HG03108 (cell line): ENCODE measurements at regions not wholly inside any gene's neighbourhood (a gene's known extent, or its start where the extent isn't known, plus 50 kb on each side); places are given as distances from the start of the nearest gene placed in this dataset.

ENCODE experiments used
- ATAC-seq: cut with Tn5 transposase; IDR thresholded peaks from one replicate; pipeline ENCODE4 v1.9.1; 2021; ENCODE audit warnings: moderate library complexity; ENCODE audit not compliant: unreplicated experiment

DNA sequence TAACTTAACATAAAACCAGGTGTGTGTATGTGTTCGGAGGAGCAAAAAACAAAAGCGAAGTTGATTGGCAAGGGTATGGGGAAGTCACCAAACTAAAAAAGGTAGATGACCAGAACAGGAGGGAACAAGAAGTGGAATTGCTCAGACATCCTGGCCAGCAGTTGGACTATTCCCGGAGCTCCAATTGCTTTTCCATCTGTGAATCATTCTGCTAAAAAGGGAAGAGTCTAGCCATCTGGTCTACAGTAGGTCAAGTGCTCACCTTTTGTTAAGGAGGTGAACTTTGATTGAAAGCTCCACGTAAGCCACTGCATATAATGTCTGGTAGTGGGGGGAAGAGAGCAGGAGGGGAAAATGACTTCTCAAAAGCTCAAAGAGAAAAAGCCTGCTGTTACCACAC lies 50.0 kb upstream of the BET1 start:
- ATAC-seq: no peak

DNA sequence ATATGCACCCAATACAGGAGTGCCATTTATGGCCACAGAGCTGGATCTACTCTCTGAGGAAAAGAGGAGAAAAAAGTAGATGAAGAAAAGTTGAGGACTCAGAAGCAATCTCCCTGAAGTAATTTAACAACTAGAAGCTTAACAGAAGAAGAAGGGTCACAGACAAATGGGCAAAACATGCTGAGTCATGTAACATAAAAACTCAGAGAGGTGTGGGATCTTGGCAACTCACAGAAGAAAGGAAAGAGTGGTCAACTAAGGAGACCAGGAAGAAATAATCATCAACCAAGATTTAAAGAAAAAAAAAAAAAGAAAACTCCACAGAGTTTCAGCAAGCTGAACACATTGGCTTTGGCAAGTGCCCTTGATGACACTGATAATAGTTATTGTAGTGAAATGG lies 51.8 kb upstream of the BET1 start:
- ATAC-seq: no peak

DNA sequence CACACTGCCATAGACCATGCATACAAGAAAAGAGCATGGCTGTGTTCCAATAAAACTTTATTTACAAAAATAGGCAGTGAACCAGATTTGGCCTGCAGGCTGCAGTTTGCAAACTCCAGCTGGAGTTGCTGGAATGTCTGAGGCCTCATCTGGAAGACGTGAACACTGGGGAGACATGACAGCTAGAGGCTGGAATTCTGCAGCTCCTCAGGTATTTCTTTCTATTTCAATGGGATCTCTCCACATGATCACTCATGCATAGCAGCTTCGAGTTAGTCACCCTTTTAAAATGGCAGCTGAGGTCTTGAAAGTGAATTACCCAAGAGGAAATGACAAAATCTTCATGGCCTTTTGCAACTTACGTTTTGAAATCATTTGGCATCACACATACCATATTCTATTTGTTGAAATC lies 52.6 kb upstream of the BET1 start:
- no peak for ATAC-seq

DNA sequence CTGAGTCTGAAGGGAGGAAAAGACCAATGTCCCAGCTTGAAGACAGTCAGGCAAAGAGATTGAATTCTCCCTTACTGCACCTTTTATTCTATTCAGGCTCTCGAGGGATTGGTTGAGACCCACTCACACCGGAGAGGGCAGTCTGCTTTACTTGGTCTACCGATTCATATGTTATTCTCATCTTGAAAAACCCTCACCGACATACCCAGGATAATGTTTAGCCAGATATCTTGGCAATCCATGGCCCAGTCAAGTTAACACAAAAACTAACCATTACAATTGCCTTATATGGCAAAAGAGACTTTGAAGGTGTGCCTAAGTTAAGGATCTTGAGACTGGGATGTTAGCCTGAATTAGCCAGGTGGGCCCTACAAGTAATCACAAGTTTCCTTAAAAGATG lies 53.8 kb upstream of the BET1 start:
- no peak for ATAC-seq

DNA sequence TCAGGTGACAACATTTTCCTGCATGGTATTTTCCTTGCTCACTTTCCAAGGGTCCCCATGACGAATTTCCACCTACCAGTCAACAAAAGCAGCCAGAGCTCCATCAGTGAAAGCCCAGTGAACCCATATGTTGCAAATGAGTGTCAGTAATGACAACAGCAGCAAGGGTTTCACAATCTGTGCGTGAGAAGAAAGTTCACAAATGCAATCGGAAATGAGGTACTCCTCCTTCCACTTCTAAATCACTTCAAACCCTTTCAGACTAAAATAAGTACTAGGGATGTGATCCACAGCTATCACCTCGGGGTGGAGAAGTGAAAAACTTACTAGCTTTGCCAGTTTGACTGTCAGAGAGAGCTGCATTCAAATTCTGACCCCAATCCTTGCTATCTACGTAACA lies 55.6 kb upstream of the BET1 start:
- no peak for ATAC-seq

DNA sequence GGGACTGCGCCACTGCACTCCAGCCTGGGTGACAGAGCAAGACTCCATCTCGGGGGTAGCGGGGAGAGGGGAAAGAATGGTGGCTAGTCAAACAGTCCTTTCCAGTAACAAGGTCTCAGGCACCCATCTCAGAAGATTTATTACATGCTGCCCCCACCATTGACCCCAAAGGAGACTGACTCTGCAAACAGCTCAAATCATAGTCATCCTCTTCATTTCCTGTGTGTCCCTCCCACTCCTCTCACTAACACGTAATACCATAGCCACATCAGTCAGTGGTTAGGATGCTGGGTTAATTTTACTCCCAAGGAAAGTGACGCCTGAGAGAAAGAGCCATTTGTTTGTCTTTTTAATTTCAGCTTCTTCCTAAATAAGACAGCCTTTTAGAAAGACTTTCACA lies 56.6 kb upstream of the BET1 start:
- no peak for ATAC-seq

DNA sequence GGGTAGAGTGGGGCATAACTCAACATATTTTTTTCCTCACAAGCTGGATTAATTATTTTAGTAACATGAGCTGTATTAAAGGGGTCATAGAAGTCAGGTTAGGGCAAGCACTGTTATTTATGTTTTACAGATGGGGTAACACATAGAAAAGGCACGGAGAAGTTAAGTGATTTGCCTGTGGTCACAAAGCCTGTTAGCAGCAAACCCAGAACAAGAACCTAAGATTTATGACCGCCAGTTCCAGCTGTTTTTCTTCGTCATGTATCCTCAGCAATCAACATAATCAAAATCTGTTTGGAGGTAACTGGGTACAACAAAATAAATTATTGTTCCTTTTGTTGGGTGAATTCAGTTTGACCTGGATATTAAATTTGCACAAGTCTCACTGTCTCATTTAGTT lies 57.2 kb upstream of the BET1 start:
- ATAC-seq: no peak

DNA sequence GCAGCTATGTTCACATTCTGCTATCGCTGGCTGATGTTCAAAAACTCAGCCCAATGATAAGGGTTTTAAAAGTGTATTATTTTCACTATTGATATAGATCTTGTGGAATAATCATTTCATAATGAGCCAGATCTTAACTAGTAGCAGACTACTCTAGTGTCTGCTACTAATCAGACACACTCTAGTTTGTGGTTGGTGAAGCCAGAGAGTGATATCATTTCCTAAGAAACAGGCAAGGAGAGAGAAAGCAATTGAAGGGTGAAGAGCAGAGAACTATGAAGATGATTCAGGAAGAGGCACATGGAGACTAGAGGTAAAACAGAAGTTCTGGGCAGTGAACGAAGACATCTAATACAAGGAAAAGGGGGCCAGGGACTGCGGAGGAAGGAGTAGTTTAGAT lies 58.2 kb upstream of the BET1 start:
- ATAC-seq: no peak

DNA sequence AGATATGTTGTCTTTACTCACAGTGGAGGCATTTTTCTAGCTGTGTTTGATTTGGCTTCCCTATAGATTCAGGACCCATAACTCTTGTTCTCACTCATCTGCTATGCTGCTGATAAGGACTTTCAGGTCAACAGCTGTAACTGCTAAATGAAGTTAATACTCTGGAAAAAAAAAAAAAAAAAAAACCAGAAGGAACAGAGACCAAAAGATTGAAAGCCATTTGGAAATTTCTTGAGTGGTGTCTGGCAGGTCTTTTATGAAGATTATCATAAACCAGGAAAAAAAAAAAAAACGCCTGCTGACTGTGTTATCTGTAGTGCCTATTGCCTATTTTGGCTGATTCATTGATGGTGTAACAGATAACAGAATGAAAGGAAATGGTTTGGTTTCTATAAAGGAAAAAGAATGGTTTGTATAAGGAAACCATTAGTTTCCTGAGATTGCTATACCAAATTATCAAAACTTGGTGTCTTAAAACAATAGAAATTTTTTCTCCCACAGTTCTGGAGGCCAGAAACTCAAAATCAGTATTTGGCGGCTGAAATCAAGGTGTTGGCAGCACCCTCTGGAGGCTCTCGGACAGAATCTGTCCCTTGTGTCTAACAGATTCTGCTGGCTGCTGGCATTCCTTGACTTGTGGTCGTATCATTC lies 60.5 kb upstream of the BET1 start:
- ATAC-seq: no peak

DNA sequence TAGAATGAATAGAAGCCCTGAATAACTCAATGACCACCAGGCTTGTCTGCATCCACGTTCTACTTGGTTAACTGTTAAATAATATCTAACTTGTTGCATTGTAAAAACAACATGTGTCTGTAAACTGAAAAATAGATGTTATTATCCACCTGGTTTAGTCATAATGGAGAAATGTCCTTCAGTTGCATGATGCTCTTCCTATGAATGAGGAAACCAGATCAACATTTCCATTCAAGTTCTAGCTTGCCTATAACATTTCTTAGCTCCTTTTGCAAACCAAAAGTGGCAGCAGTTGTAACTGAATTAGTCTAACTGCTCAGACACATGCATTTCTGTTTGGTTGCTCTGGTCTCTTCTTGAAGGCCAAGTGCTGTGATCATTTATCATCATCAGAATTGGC lies 62.9 kb upstream of the BET1 start:
- no peak for ATAC-seq

DNA sequence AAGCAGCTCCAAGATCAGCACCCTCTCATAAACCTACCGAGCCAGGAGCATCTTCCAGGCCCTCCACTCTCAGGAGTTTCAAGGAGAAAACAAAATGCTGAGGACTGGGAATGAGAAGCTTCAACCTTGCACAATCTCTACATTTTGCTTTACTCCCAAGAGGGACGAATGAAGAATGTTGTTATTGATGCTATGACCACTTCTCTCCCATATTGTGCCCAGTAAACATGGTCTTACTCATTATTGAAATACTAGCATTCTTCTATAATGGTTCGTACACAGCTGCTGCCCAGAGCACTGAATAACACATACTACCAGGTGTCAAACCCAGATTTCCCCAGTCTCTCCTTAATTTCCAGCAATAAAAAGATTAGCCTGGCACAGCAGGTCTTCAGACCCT lies 63.4 kb upstream of the BET1 start:
- no peak for ATAC-seq

DNA sequence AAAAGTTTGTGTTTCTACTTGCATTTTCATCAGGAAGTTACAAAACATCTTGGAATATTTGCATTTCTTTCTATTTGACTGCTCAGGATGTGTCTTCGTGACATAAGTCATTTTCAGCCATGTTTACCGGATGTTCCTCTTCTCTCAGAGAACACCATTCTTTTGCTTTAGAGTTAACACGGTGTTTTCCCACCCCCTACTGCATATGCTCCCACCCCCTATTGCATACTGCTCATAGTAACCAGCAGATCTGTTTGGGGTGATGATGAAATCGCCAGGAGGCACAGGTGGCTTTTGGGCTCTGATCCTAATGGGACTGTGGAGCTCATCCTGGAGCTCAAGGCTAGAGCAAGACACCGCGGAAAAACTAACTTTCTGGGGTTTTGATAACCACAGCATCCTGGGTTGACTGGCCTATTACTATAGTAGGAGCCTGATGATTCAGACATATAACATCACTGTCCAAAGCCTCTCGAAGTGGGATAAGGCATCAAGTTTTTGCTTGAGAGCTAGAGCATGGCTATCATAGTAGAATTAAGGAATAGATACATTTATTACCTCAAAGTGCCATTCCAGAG lies 65.1 kb upstream of the BET1 start:
- peak; percentile 70 for ATAC-seq

DNA sequence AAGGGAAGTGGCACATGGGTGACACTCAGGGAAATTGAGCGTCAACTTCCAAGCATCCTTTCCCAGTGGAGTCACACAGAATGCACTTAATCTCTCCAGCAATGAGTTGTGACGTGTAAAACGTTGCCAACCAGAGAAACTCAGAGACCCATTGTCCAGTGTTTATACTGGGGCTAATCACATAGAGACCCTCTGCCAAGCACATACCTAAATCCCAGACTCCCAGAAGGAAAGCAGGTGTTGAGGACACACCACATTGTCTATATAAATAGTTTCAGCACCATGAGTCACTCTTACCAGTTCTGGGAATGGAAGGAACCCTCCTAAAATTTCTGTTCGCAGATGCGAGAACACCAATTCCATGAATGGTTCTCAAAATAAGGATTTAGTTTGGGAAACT lies 76.4 kb upstream of the BET1 start:
- no peak for ATAC-seq

DNA sequence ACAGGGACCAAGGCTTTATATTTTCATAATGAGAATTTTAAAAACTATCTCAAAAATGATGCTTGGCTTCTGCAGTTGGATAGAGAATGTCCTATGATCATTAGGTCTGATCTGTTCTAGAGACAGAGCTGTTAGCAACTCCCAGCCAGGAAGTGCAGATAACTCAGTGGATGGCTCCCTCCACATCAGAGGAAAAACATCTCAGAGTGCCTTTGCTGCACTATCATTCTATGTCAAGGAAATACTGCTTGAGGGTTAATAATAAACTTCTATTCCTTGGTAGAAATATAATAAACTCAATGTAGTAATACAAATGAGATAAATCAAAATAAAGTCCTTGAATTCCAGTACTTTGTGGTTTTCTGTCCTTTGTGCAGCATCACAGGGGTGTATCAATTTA lies 78.0 kb upstream of the BET1 start:
- no peak for ATAC-seq

DNA sequence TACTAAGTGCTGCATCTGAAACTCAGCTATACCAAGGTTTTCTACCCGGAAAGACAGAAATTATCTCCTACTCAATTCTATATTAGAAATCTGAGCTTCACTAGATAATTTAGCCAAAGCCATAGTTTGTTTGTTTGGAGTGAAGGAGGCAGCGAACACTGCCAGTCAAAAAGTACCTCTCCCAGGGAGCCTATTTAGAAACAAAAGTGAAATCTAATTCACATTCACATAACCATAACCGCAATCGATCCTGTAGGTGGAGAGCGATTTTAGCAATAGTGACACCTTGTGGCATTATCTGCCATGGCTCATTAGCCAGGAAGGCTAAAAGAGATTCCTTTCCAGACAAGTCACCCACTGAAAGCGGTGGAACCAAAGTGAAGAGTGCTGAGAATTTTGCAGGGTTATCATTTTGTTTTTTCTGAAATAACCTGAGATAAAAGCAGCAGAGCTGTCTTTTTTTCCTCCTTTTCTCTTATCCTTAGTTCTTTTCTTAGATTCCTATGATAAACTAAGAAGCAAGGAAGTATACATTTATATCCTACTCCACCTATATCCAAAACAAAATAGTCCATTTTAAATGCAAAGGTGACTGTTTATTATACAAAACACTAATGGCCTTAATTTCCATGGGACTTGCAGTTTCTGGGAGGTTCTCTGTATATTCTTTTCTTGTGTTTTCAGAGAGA lies 83.7 kb upstream of the BET1 start:
- peak; percentile 98 for ATAC-seq

DNA sequence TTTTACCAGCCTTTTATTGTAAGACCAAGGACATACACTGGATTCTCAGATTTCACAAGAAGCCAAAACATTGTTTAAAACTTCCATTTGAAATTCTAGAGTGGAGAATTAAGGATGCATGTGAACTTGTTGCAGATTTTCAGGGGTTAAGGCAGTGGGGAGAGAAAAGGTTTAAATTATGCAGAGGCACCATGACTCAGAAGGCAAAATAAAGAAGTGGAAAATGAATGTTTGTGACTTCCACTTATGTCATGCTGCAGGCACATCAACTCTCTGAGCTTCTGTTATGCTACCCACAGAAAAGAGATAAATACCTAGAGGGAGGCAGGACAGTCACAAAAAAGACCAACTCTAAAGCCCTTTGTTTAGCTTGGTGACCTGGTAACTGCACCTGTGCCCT lies 84.4 kb upstream of the BET1 start:
- no peak for ATAC-seq

DNA sequence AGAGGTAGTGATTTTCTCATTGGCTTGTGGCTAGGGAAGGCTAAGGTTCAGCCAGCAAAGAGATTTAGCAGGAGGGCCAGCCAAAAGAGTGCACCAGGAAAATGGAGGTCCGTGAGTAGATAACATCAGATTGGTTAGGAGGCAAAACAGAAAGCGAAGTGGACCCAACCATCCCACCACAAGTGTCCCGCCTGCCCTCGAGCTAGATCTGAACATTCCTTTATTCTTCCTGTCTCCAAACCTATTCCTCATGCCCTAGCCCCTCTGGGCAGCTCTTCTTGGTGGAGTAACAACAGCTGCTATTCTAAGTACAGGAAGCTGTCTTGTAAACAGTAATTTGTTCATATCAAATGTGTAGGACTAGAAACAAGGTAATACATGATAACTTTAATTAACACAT lies 85.7 kb upstream of the BET1 start:
- no peak for ATAC-seq

DNA sequence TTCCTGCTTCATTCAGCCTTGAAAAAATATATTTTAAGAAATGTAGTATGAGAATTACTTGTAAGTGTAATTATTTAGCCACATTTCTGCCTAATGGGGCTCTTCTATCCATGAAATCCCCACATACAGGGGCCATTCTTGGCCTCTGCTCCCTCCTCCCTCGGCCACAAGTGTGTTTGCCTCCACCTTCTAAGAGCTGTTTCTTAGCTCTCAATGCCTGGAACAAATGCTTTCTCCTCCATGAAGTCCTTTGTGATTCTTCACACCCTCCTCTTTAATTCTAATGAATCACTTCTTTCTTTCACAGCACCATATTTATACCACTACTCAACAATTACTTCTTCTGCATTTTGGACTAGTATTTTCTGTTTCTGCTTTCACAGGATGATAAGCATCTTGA lies 88.8 kb upstream of the BET1 start:
- no peak for ATAC-seq

DNA sequence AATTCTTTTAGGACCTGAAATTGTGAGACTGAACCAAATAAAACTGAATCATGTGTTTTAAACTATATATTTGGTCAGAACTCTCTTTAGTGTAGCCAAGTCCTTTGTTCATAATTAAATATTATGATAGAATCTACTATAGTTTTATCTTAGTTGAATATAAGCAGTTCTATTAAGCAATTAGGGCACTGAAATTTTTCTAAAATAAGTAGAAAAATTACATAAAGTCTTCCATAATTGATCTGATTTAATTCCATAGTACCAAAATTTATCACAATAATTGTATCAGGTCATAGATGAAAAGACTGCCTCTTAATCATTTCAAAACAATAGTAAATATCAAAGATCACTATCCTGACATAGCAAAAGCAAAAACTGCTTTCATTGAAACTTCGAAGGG lies 90.1 kb upstream of the BET1 start:
- ATAC-seq: no peak

DNA sequence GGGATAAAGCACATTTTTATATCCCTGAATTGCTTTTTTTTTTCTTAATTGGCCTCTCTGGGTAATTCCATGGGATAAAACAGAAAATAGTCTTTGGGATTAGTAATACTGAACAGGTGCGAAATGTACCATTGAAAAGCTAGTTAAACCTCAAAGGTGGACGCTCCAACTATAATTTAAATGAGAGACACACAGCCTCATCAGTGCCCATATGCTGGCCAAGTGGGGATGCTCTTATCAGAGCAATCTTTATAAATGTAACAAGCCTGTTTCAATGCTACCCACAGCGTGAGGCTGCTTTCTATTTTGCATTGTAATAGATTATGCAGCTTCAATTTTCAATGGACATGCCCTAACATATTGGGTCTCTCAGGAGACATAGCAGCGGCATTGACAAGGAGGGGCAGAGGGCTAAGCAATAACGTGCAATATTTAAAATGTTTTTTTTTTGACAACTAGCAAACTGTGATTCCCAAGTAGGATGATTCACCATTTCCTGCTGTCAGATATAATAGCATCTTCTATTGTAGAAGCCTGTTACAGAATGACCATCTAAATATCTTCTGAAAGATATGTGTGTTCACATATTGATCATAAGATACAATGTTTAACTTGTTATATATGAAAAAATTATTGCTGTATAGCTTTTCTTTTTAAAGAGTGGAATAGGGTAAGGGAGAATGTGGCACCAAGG lies 91.3 kb upstream of the BET1 start:
- ATAC-seq: no peak

DNA sequence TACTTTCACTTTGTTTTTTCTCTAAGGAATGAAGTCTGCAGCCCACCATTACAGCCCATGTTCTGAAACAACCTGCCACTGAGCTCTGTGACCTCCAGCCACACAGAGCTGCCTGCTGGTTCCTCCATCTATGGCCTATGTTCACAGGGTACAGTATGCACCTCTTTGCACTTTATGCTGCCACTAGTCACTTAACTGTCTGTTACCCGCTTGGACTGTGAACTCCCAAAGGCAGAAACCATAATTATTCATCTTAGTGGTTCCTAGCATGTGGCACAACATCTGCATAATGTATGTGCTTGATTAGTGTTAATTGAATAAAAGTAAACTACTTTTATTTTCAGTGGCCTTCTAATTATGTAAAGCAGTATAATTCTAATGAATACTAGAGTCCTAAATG lies 95.5 kb upstream of the BET1 start:
- ATAC-seq: no peak

DNA sequence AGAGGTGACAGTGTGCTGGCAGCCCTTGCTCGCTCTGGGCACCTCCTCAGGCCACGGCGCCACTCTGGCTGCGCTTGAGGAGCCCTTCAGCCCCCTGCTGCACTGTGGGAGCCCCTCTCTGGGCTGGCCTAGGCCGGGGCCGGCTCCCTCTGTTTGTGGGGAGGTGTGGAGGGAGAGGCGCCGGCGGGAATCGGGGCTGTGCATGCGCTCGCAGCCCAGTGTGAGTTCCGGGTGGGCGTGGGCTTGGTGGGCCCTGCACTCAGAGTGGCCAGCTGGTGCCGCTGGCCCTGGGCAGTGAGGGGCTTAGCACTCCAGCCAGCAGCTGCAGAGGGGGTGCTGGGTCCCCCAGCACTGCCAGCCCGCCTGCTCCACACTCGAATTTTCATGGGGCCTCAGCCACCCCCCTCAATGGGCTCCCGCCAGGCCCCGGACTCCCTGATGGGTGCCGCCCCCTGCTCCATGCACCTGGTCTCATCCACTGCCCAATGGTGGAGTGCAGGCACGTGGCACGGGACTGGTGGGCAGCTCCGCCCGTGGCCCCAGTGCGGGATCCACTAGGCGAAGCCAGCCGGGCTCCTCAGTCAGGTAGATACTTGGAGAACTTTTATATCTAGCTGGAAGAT lies 96.7 kb upstream of the BET1 start:
- ATAC-seq: no peak
